H9 (cell line): ENCODE measurements at regions not wholly inside any gene's neighbourhood (a gene's known extent, or its start where the extent isn't known, plus 50 kb on each side); places are given as distances from the start of the nearest gene placed in this dataset.

ENCODE experiments used
- DNase-seq: peaks from one replicate; pipeline ENCODE4 v3.0.0-alpha.2; 2017
- H2AFZ ChIP-seq: one replicate; pipeline ENCODE4 v1.6.1; 2013; ENCODE audit warnings: mild to moderate bottlenecking, low read length, control low read depth, moderate library complexity
- H2AK5ac ChIP-seq: 2 replicates; pipeline ENCODE4 v1.6.1; 2013; ENCODE audit warnings: low read length, control low read depth, mixed read lengths; ENCODE audit not compliant: insufficient read length
- H2BK120ac ChIP-seq: one replicate; pipeline ENCODE4 v1.6.1; 2013; ENCODE audit warnings: low read depth, mild to moderate bottlenecking, low read length, control low read depth, inconsistent platforms; ENCODE audit not compliant: poor library complexity, severe bottlenecking
- H2BK12ac ChIP-seq: 2 replicates; pipeline ENCODE4 v1.6.1; 2013; ENCODE audit warnings: low read length, control low read depth, mixed read lengths, low read depth; ENCODE audit not compliant: insufficient read length
- H2BK15ac ChIP-seq: 2 replicates; pipeline ENCODE4 v1.6.1; 2013; ENCODE audit warnings: low read depth, low read length, control low read depth
- H2BK20ac ChIP-seq: one replicate; pipeline ENCODE4 v1.6.1; 2013; ENCODE audit warnings: low read depth, mild to moderate bottlenecking, low read length, control low read depth, inconsistent platforms; ENCODE audit not compliant: poor library complexity, severe bottlenecking
- H2BK5ac ChIP-seq: 2 replicates; pipeline ENCODE4 v1.6.1; 2013; ENCODE audit warnings: low read length, control low read depth, mixed read lengths; ENCODE audit not compliant: insufficient read length
- H3K14ac ChIP-seq: 2 replicates; pipeline ENCODE4 v1.6.1; 2013; ENCODE audit warnings: low read length, control low read depth; ENCODE audit not compliant: insufficient read depth
- H3K18ac ChIP-seq: 2 replicates; pipeline ENCODE4 v1.6.1; 2013; ENCODE audit warnings: low read depth, mild to moderate bottlenecking, mixed read lengths, low read length, control low read depth; ENCODE audit not compliant: insufficient read length
- H3K23ac ChIP-seq: 2 replicates; pipeline ENCODE4 v1.6.1; 2013; ENCODE audit warnings: low read length, control low read depth, mixed read lengths, low read depth; ENCODE audit not compliant: insufficient read length
- H3K23me2 ChIP-seq: 2 replicates; pipeline ENCODE4 v1.6.1; 2013; ENCODE audit warnings: low read depth, mild to moderate bottlenecking, mixed read lengths, low read length, control low read depth; ENCODE audit not compliant: insufficient read length, poor library complexity, severe bottlenecking
- H3K27ac ChIP-seq: 2 replicates; pipeline ENCODE4 v1.5.1; 2013; ENCODE audit warnings: low read length, control low read depth, mixed read lengths, low read depth; ENCODE audit not compliant: insufficient read length
- H3K27me3 ChIP-seq: 2 replicates; pipeline ENCODE4 v1.6.1; 2013; ENCODE audit warnings: low read length, control low read depth, inconsistent platforms; ENCODE audit not compliant: insufficient read depth
- H3K4ac ChIP-seq: 2 replicates; pipeline ENCODE4 v1.6.1; 2013; ENCODE audit warnings: low read depth, mild to moderate bottlenecking, control low read depth, inconsistent platforms, low read length, moderate library complexity
- H3K4me1 ChIP-seq: 2 replicates; pipeline ENCODE4 v1.6.1; 2013; ENCODE audit warnings: low read length, control low read depth, inconsistent platforms; ENCODE audit not compliant: insufficient read depth
- H3K4me2 ChIP-seq: 2 replicates; pipeline ENCODE4 v1.6.1; 2013; ENCODE audit warnings: low read length, control low read depth, mixed read lengths; ENCODE audit not compliant: insufficient read length, insufficient read depth
- H3K56ac ChIP-seq: 2 replicates; pipeline ENCODE4 v1.6.1; 2013; ENCODE audit warnings: low read depth, mild to moderate bottlenecking, mixed read lengths, low read length, control low read depth; ENCODE audit not compliant: insufficient read length
- H3K79me1 ChIP-seq: 2 replicates; pipeline ENCODE4 v1.6.1; 2013; ENCODE audit warnings: low read depth, mild to moderate bottlenecking, moderate library complexity, low read length, control low read depth, inconsistent platforms; ENCODE audit not compliant: insufficient read depth, poor library complexity, severe bottlenecking
- H3K79me2 ChIP-seq: 2 replicates; pipeline ENCODE4 v1.6.1; 2013; ENCODE audit warnings: low read length, control low read depth, inconsistent platforms; ENCODE audit not compliant: insufficient read depth
- H3K9ac ChIP-seq: 2 replicates; pipeline ENCODE4 v1.6.1; 2013; ENCODE audit warnings: low read length, control low read depth, mixed read lengths; ENCODE audit not compliant: insufficient read length; ENCODE audit errors: extremely low read depth
- H3K9me3 ChIP-seq: one replicate; pipeline ENCODE4 v1.6.1; 2013; ENCODE audit warnings: low read depth, low read length, inconsistent platforms; ENCODE audit not compliant: control insufficient read depth
- H3T11ph ChIP-seq: one replicate; pipeline ENCODE4 v1.6.1; 2013; ENCODE audit warnings: mild to moderate bottlenecking, low read length, control low read depth, inconsistent platforms
- H4K20me1 ChIP-seq: one replicate; pipeline ENCODE4 v1.6.1; 2013; ENCODE audit not compliant: control insufficient read depth, insufficient read length, insufficient read depth
- H4K5ac ChIP-seq: 2 replicates; pipeline ENCODE4 v1.6.1; 2013; ENCODE audit warnings: low read depth, mild to moderate bottlenecking, mixed read lengths, low read length, control low read depth; ENCODE audit not compliant: insufficient read length
- H4K8ac ChIP-seq: replicated peaks from 2 replicates; pipeline ENCODE4 v1.6.1; 2013; ENCODE audit warnings: low read length, control low read depth, mixed read lengths, low read depth; ENCODE audit not compliant: insufficient read length
- H4K91ac ChIP-seq: 2 replicates; pipeline ENCODE4 v1.6.1; 2013; ENCODE audit warnings: low read depth, mild to moderate bottlenecking, moderate library complexity, mixed read lengths, low read length, control low read depth; ENCODE audit not compliant: insufficient read length
- H3K27ac Mint-ChIP-seq, 3 experiments: 2 replicates in 2 of 3; 3 replicates in 1 of 3; pipeline ENCODE4 v1.8.0; 2020 to 2021; ENCODE audit warnings: mixed read lengths in 3 of 3, mild to moderate bottlenecking in 1 of 3, moderate library complexity in 1 of 3
- H3K27me3 Mint-ChIP-seq: 2 replicates; pipeline ENCODE4 v1.8.0; 2021; ENCODE audit warnings: low read depth, mild to moderate bottlenecking, moderate library complexity, mixed read lengths
- H3K36me3 Mint-ChIP-seq, 3 experiments: 2 replicates in 2 of 3; 3 replicates in 1 of 3; pipeline ENCODE4 v1.8.0; 2020 to 2021; ENCODE audit warnings: low read depth in 3 of 3, mixed read lengths in 3 of 3; ENCODE audit not compliant: insufficient read depth in 1 of 3
- H3K4me1 Mint-ChIP-seq, 2 experiments: 2 replicates each; pipeline ENCODE4 v1.8.0; 2020; ENCODE audit warnings: mixed read lengths in 2 of 2
- H3K4me3 Mint-ChIP-seq, 2 experiments: 2 replicates in 1 of 2; 3 replicates in 1 of 2; pipeline ENCODE4 v1.8.0; 2020 to 2021; ENCODE audit warnings: mild to moderate bottlenecking in 2 of 2, mixed read lengths in 2 of 2, moderate library complexity in 1 of 2
- H3K9me3 Mint-ChIP-seq, 2 experiments: 2 replicates in 1 of 2; 3 replicates in 1 of 2; pipeline ENCODE4 v1.8.0; 2020; ENCODE audit warnings: mild to moderate bottlenecking in 2 of 2, mixed read lengths in 2 of 2, moderate library complexity in 1 of 2
- WGBS: extraction: QIAGEN DNeasy Blood & Tissue Kit; methylation state at CpG from one replicate; pipeline ENCODE4 v1.1.7; 2013; ENCODE audit warnings: missing lambda C conversion rate, low lambda C conversion rate, mixed read lengths; ENCODE audit not compliant: insufficient read length; ENCODE audit errors: extremely low coverage; 5-methylcytosine and 5-hydroxymethylcytosine counted together
- TF ChIP-seq, protein P1 (sequence below): fragments of 200-600 bp; sonication (generic); conservative IDR thresholded peaks from 3 replicates; pipeline ENCODE4 v1.8.0; 2021; ENCODE audit warnings: antibody characterized with exemption, mild to moderate bottlenecking

DNA sequence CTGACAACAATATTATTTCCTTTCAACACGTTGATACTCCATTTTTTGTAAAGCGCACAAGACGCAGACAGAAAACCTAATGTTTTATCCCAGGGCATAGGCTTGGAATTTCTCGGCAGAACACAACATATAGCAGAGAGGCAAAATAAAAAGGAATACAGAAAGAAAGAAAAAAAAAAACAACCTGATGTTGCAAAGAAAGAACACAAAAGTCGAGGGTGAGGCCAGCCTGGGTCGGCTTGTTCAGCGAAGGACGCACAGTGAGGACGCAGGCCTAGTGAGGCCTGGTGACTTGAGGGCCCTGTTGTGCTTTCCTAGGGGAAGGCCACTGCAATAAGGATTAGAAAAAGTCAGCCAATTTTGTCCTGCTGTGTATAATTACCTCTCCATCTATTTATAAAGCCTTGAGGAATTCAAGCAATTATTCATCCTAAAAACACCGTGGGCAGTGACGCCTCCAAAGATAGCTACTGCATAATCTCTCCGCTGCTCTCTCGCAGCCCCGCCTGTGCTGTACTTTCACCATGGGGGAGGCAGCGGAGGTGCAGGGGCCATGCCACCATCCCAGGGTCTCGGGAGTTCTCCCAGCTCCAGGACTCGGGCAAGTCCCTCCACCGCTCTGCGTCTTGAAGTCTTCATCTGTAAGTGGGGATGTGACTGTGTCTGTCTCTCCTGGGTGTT, 61.9 kb upstream of the SH3RF3 start:
- H3K4me1 Mint-ChIP-seq = peaks cover 30 to 39% of the 10 kb centered on the region in 2 experiments
- H3K27ac Mint-ChIP-seq = peak overlapping the region in 1 of 3 experiments; percentile 95; a peak in 1 of 7 replicates
- Histone ChIP-seq H3K27ac (no peak overlapping the region), H2BK12ac (no peak overlapping the region), H4K20me1 (no peaks in the 10 kb centered on the region), H3K79me2 (no peaks in the 10 kb centered on the region), H3K18ac (no peak overlapping the region), H3K9me3 (no peaks in the 10 kb centered on the region), H3K4me2 (no peak overlapping the region), H2AFZ (no peak overlapping the region), H3K23ac (no peak overlapping the region), H2BK120ac (no peak overlapping the region), H3K56ac (no peak overlapping the region), H3T11ph (no peak overlapping the region), H4K5ac (no peak overlapping the region), H3K23me2 (no peaks in the 10 kb centered on the region), H3K14ac (no peak overlapping the region), H3K79me1 (no peaks in the 10 kb centered on the region), H2BK15ac (no peak overlapping the region), H3K4ac (no peak overlapping the region), H3K27me3 (no peaks in the 10 kb centered on the region), H4K91ac (no peak overlapping the region), H3K4me1 (peaks cover 2% of the 10 kb centered on the region; the same call in 1 of the 2 replicates), H3K9ac (no peak overlapping the region), H2BK20ac (no peak overlapping the region), H2BK5ac (no peak overlapping the region), H4K8ac (no peak overlapping the region), H2AK5ac (no peak overlapping the region)
- TF ChIP-seq, protein P1, sequence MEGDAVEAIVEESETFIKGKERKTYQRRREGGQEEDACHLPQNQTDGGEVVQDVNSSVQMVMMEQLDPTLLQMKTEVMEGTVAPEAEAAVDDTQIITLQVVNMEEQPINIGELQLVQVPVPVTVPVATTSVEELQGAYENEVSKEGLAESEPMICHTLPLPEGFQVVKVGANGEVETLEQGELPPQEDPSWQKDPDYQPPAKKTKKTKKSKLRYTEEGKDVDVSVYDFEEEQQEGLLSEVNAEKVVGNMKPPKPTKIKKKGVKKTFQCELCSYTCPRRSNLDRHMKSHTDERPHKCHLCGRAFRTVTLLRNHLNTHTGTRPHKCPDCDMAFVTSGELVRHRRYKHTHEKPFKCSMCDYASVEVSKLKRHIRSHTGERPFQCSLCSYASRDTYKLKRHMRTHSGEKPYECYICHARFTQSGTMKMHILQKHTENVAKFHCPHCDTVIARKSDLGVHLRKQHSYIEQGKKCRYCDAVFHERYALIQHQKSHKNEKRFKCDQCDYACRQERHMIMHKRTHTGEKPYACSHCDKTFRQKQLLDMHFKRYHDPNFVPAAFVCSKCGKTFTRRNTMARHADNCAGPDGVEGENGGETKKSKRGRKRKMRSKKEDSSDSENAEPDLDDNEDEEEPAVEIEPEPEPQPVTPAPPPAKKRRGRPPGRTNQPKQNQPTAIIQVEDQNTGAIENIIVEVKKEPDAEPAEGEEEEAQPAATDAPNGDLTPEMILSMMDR = no peak
- no peaks in the 10 kb centered on the region; a peak in 1 of 5 replicates for H3K9me3 Mint-ChIP-seq
- peaks cover 11% of the 10 kb centered on the region for H3K27me3 Mint-ChIP-seq
- no peak overlapping the region for H3K4me3 Mint-ChIP-seq
- no peak for DNase-seq
- WGBS = no CpG with 5 or more reads among the region's 19 CpGs
- no peaks in the 10 kb centered on the region for H3K36me3 Mint-ChIP-seq
